Fibroblast of mammary gland (primary cell): ENCODE measurements at regions not wholly inside any gene's neighbourhood (a gene's known extent, or its start where the extent isn't known, plus 50 kb on each side); places are given as distances from the start of the nearest gene placed in this dataset.

ENCODE experiments used
- DNase-seq: peaks from one replicate; pipeline ENCODE4 v3.0.0-alpha.2; 2010; ENCODE audit warnings: low read depth
- H3K4me3 ChIP-seq: 2 replicates; pipeline ENCODE4 v1.5.1; 2011; ENCODE audit warnings: low read depth, mild to moderate bottlenecking, low read length, moderate library complexity; ENCODE audit not compliant: control insufficient read depth
- CTCF ChIP-seq: conservative IDR thresholded peaks from 2 replicates; pipeline ENCODE4 v1.5.1; 2011; ENCODE audit warnings: low read depth, low read length, inconsistent platforms; ENCODE audit not compliant: control insufficient read depth, insufficient read depth

DNA sequence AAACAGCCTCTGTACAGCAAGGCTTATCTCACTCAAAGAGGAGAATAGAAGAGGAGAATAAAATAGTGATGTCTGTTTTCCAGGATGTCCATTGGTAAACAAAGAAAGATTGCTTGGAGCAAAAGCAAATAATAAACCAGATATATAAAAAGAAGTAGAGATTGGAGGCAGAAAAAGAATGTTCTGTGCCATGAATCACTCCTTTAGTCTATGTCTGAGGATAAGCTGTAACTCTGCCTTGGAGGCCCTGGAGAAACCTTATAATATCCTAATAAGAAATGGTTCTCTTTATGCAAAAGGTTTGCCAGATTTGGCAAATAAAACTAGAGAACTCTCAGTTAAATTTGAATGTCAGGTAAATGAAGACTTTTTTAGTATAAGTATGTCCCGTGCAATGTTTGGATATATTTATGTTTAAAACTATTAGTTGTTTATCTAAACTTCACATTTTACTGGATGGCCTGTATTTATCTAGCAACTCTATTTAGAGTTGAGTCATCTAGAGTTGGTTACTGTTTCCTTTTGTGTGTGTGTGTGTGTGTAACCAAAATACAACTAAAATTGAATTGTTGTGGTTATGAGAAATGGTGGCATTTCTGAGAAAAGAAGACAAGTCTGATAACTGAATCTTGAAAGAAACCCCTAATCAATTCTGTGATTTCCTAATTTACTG is 510.3 kb upstream of the SETBP1 start:
- no peak overlapping the region for H3K4me3 ChIP-seq
- TF ChIP-seq CTCF, result no peak
- no peak for DNase-seq

DNA sequence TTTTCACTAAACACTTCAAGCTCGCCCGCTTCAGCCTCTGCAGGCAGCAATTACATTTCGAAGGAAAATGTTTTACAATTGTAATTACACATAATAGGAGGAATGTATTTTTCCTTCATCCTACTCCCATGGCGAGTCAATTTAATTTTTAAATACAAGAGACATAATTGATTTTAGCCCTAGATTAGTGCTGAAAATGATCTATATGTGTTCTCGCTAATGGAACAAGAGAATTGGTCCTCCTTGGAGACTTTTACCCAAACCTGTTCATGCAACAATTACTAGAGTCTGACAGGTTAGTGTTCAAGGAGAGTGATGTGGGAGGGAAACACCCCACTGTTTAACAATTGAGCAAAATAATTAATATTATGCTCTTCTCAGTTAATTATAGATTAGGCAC is 509.4 kb upstream of the SETBP1 start:
- no peak for TF ChIP-seq CTCF
- no peak for DNase-seq
- no peak overlapping the region for H3K4me3 ChIP-seq

GRCh38 chr18:44175891-44176290 is 504.8 kb upstream of the SETBP1 start:
- no peak for TF ChIP-seq CTCF
- H3K4me3 ChIP-seq, result no peak overlapping the region
- no peak for DNase-seq

DNA sequence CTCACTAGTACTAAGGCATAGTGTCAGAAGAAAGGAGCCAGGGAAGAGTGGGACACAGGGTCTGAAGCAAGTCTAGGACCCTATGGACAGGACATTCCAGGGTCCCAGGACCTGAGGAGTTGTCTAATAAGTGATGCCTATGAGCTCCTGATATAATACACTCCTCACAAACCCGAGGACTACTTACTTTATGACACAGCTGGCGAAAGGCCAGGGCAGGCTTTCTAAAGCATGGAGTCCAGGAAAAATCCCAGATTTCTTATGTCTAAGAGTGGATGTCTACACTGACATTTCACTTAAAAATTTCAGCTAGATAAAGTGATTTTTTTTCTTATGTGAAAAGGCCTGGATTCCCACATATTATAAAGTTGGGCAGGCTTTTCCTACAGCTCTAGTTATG is 502.2 kb upstream of the SETBP1 start:
- TF ChIP-seq CTCF, result no peak
- H3K4me3 ChIP-seq, result no peak overlapping the region
- peak; percentile 27 for DNase-seq

DNA sequence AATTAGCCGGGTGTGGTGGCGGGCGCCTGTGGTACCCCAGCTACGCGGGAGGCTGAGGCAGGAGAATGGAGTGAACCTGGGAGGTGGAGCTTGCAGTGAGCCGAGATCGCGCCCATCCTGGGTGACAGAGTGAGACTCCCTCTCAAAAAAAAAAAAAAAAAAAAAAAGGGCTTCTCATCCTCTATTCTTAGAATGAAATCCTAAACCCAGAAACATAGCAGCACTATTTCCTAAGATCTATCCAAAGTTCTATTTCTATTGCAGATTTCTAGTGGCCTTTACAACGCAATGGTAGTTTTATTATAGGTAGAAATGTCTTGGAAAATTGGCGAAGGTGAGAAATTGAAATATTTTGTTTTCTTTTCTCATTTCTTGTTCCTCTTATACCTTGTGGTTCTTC is 501.0 kb upstream of the SETBP1 start:
- no peak for TF ChIP-seq CTCF
- no peak for DNase-seq
- H3K4me3 ChIP-seq, result no peak overlapping the region

GRCh38 chr18:44180683-44181082 is 500.0 kb upstream of the SETBP1 start:
- TF ChIP-seq CTCF, result no peak
- H3K4me3 ChIP-seq, result no peak overlapping the region
- DNase-seq, result peak; percentile 78
